Ovary (tissue), 7 donors: ENCODE measurements at regions not wholly inside any gene's neighbourhood (a gene's known extent, or its start where the extent isn't known, plus 50 kb on each side); places are given as distances from the start of the nearest gene placed in this dataset.

Experiments used
- DNase-seq, 5 donors: peaks; one replicate each; pipeline ENCODE4 v3.0.0-alpha.2; 2019 to 2020
- H3K27ac ChIP-seq, 2 donors: fragments of 200-600 bp; one replicate each; pipeline versions ENCODE4 v1.5.1 to v1.8.0; 2019 to 2022
- H3K27me3 ChIP-seq: fragments of 200-600 bp; one replicate; pipeline ENCODE4 v1.8.0; 2022
- H3K36me3 ChIP-seq: fragments of 200-600 bp; sonication (generic); one replicate; pipeline ENCODE4 v1.5.1; 2019
- H3K4me1 ChIP-seq: one replicate; pipeline ENCODE4 v1.8.1; 2013; ENCODE audit warnings: mild to moderate bottlenecking, moderate library complexity; ENCODE audit not compliant: insufficient read depth
- H3K4me3 ChIP-seq: fragments of 200-600 bp; sonication (generic); one replicate; pipeline ENCODE4 v1.5.1; 2017
- H3K9me3 ChIP-seq, 2 donors: fragments of 200-600 bp in 1 of 2; sonication (generic) in 1 of 2; one replicate each; pipeline versions ENCODE4 v1.5.1 to v1.8.1; 2013 to 2019; ENCODE audit warnings: mild to moderate bottlenecking in 1 of 2, moderate library complexity in 1 of 2
- CTCF ChIP-seq, 3 donors: fragments of 450-650 bp in 2 of 3; fragments of 200-600 bp in 1 of 3; IDR thresholded peaks; one replicate each; pipeline versions ENCODE4 v1.5.1 to v1.8.0; 2016 to 2022; ENCODE audit warnings: antibody characterized with exemption in 3 of 3, mild to moderate bottlenecking in 1 of 3
- EP300 ChIP-seq: sonication (generic); formaldehyde crosslinking; IDR thresholded peaks from one replicate; pipeline ENCODE4 v1.6.1; 2017; ENCODE audit warnings: antibody characterized with exemption
- POLR2A ChIP-seq: fragments of 450-650 bp; IDR thresholded peaks from one replicate; pipeline ENCODE4 v1.6.1; 2017; ENCODE audit warnings: antibody characterized with exemption, mild to moderate bottlenecking, moderate library complexity
- WGBS, 3 donors: extraction: QIAGEN DNeasy Blood & Tissue Kit in 1 of 3; methylation state at CpG; one replicate each; pipeline versions ENCODE4 v1.1.5 to v1.1.7; 2013 to 2017; 5-methylcytosine and 5-hydroxymethylcytosine counted together
- intact Hi-C, 4 donors: fragments of 100-400 bp; cut with DNase I; formaldehyde crosslinking; loops; one replicate each; pipeline versions ENCODE4 v1.11.0 to v1.15.1; 2022 to 2023
- donor health status: DM: no; HTN: no; CAD: no; lungs with moderate emphysema.
- donor health status: DM: no; HTN: no; CAD: no.
- donor health status: Bipolar disorder and iron deficiency.
- donor health status: DM: no; HTN: no; CAD: no.
- donor health status: DM: yes; HTN: yes; CAD: no.

- Histone ChIP-seq H3K36me3 (no peaks in the 10 kb centered on the region), H3K4me3 (no peak overlapping the region), H3K9me3 (no peaks in the 10 kb centered on the region), H3K27ac (no peak overlapping the region), H3K4me1 (no peaks in the 10 kb centered on the region), H3K27me3 (no peaks in the 10 kb centered on the region)
- no peak for DNase-seq
- no peak for TF ChIP-seq EP300
- TF ChIP-seq POLR2A: no peak
- TF ChIP-seq CTCF (IDR thresholded peaks at IDR 0.05): no peak
- intact Hi-C loops: no loop called here
- 58 to 66% (median 60%) methylated on average over 9 of the region's 9 CpGs for WGBS, 3 donors
These were observed 273.7 kb upstream of the C1orf174 start for GRCh38 chr1:4173731-4174130.

GRCh38 chr1:4174291-4175200 is 274.5 kb upstream of the C1orf174 start:
- intact Hi-C loops: no loop called here

GRCh38 chr1:4175566-4176405 is 275.7 kb upstream of the C1orf174 start:
- no peak overlapping the region for H3K4me3 ChIP-seq
- H3K4me1 ChIP-seq: no peaks in the 10 kb centered on the region
- no peaks in the 10 kb centered on the region for H3K9me3 ChIP-seq
- H3K27ac ChIP-seq: no peak overlapping the region
- no peaks in the 10 kb centered on the region for H3K36me3 ChIP-seq
- no peak for TF ChIP-seq EP300
- TF ChIP-seq POLR2A: no peak
- no peak for TF ChIP-seq CTCF (IDR thresholded peaks at IDR 0.05)
- 73 to 79% (median 78%) methylated on average over 10 of the region's 10 CpGs for WGBS, 3 donors
- H3K27me3 ChIP-seq: no peaks in the 10 kb centered on the region
- intact Hi-C loops: no loop called here
- no peak for DNase-seq

More at GRCh38 chr1:4174291-4175200, 274.5 kb upstream of the C1orf174 start:
- no peak overlapping the region for H3K4me3 ChIP-seq
- no peaks in the 10 kb centered on the region for H3K4me1 ChIP-seq
- no peak for DNase-seq
- no peak overlapping the region for H3K27ac ChIP-seq
- no peak for TF ChIP-seq POLR2A
- TF ChIP-seq CTCF (IDR thresholded peaks at IDR 0.05): no peak
- no peak for TF ChIP-seq EP300
- H3K36me3 ChIP-seq: no peaks in the 10 kb centered on the region
- WGBS, 3 donors: 83 to 88% (median 87%) methylated on average over 21 of the region's 21 CpGs
- no peaks in the 10 kb centered on the region for H3K9me3 ChIP-seq
- H3K27me3 ChIP-seq: no peaks in the 10 kb centered on the region

- no peaks in the 10 kb centered on the region for H3K27me3 ChIP-seq
- H3K9me3 ChIP-seq: no peaks in the 10 kb centered on the region
- H3K36me3 ChIP-seq: no peaks in the 10 kb centered on the region
- H3K27ac ChIP-seq: no peak overlapping the region
- intact Hi-C loops: no loop called here
- no peak overlapping the region for H3K4me3 ChIP-seq
- no peak for TF ChIP-seq CTCF (IDR thresholded peaks at IDR 0.05)
- TF ChIP-seq EP300: no peak
- no peak for TF ChIP-seq POLR2A
- H3K4me1 ChIP-seq: no peaks in the 10 kb centered on the region
- 80 to 92% (median 91%) methylated on average over 3 of the region's 3 CpGs for WGBS, 3 donors
- no peak for DNase-seq
These were observed 276.8 kb upstream of the C1orf174 start for GRCh38 chr1:4176841-4177240.
